Sigmoid colon (tissue), 6 donors: ENCODE measurements at regions not wholly inside any gene's neighbourhood (a gene's known extent, or its start where the extent isn't known, plus 50 kb on each side); places are given as distances from the start of the nearest gene placed in this dataset.

Experiments used
- DNase-seq: peaks from one replicate; pipeline ENCODE4 v3.0.0-alpha.2; 2019
- H3K27ac ChIP-seq, 4 donors: fragments of 200-600 bp; sonication (generic); one replicate each; pipeline ENCODE4 v1.5.1; 2016 to 2019; ENCODE audit warnings: mild to moderate bottlenecking in 1 of 4
- H3K27me3 ChIP-seq, 3 donors: fragments of 200-600 bp; sonication (generic); one replicate each; pipeline ENCODE4 v1.5.1; 2019; ENCODE audit warnings: mild to moderate bottlenecking in 1 of 3
- H3K36me3 ChIP-seq, 4 donors: fragments of 200-600 bp; sonication (generic); one replicate each; pipeline ENCODE4 v1.5.1; 2016 to 2019
- H3K4me1 ChIP-seq, 4 donors: fragments of 200-600 bp; sonication (generic); one replicate each; pipeline ENCODE4 v1.5.1; 2017 to 2019
- H3K4me3 ChIP-seq, 4 donors: fragments of 200-600 bp; sonication (generic); one replicate each; pipeline ENCODE4 v1.5.1; 2017 to 2019; ENCODE audit warnings: mild to moderate bottlenecking in 2 of 4, moderate library complexity in 1 of 4
- H3K9me3 ChIP-seq, 4 donors: fragments of 200-600 bp in 3 of 4; sonication (generic) in 3 of 4; one replicate each; pipeline versions ENCODE4 v1.5.1 to v1.6.1; 2013 to 2019
- CTCF ChIP-seq, 4 experiments: fragments of 450-650 bp in 3 of 4; fragments of 200-600 bp in 1 of 4; IDR thresholded peaks; one replicate each; pipeline ENCODE4 v1.5.1; 2016 to 2019; ENCODE audit warnings: antibody characterized with exemption in 4 of 4, mild to moderate bottlenecking in 3 of 4, moderate library complexity in 2 of 4
- EP300 ChIP-seq, 4 donors: sonication (generic); formaldehyde crosslinking; IDR thresholded peaks; one replicate each; pipeline ENCODE4 v1.6.1; 2017; ENCODE audit warnings: antibody characterized with exemption in 4 of 4
- POLR2A ChIP-seq, 2 donors: fragments of 450-650 bp; IDR thresholded peaks; one replicate each; pipeline ENCODE4 v1.6.1; 2016; ENCODE audit warnings: antibody characterized with exemption in 2 of 2, mild to moderate bottlenecking in 2 of 2, moderate library complexity in 2 of 2
- POLR2AphosphoS5 ChIP-seq, 4 donors: sonication (generic); formaldehyde crosslinking; IDR thresholded peaks; one replicate each; pipeline ENCODE4 v1.6.1; 2017; ENCODE audit warnings: antibody characterized with exemption in 4 of 4
- WGBS, 2 donors: extraction: QIAGEN DNeasy Blood & Tissue Kit; methylation state at CpG; one replicate each; pipeline ENCODE4 v1.1.7; 2013; 5-methylcytosine and 5-hydroxymethylcytosine counted together
- intact Hi-C: fragments of 100-400 bp; cut with DNase I; formaldehyde crosslinking; loops from one replicate; pipeline ENCODE4 v1.15.1; 2023
- donor health status: healthy with polysubstance abuse.
- donor health status: healthy.

- Histone ChIP-seq H3K27me3 (no peaks in the 10 kb centered on the region), H3K9me3 (no peaks in the 10 kb centered on the region), H3K27ac (no peak overlapping the region), H3K4me1 (no peaks in the 10 kb centered on the region), H3K4me3 (no peak overlapping the region), H3K36me3 (no peaks in the 10 kb centered on the region)
- DNase-seq, result no peak
- TF ChIP-seq POLR2AphosphoS5 (IDR thresholded peaks at IDR 0.05) (no peak), EP300 (IDR thresholded peaks at IDR 0.05) (no peak), POLR2A (IDR thresholded peaks at IDR 0.05) (no peak), CTCF (IDR thresholded peaks at IDR 0.05) (no peak)
- intact Hi-C loops, result no loop called here
Observed at GRCh38 chr5:52491818-52492217, 295.9 kb upstream of the ITGA1 start.

GRCh38 chr5:52497133-52497693 is 290.5 kb upstream of the ITGA1 start:
- Histone ChIP-seq H3K36me3 (no peaks in the 10 kb centered on the region), H3K4me1 (no peaks in the 10 kb centered on the region), H3K27ac (no peak overlapping the region), H3K9me3 (no peaks in the 10 kb centered on the region), H3K27me3 (no peaks in the 10 kb centered on the region), H3K4me3 (no peak overlapping the region)
- TF ChIP-seq CTCF (IDR thresholded peaks at IDR 0.05) (no peak), EP300 (IDR thresholded peaks at IDR 0.05) (no peak), POLR2AphosphoS5 (IDR thresholded peaks at IDR 0.05) (no peak), POLR2A (IDR thresholded peaks at IDR 0.05) (no peak)
- intact Hi-C loops, result no loop called here
- no peak for DNase-seq
- 58 to 63% methylated on average over 4 of the region's 4 CpGs for WGBS, 2 donors

DNA sequence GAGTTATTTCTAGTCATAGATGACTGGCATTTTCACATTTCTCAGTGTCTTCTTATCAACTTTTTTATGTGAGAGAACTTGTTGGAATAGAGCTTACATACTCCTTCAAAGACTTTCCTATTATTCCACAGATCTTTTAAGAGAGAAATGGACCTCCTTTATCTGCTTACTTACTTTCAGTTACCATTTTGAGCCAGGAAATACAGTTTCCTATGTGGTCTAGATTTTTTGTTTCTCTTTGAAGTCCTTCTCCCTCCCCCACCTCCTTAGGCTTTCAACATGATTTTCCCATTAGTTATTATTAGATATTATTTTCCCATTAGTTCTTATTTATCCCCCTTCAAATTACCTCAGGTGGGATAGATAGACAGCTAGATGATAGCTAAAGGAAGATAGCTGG is 289.1 kb upstream of the ITGA1 start:
- no peaks in the 10 kb centered on the region for H3K27me3 ChIP-seq
- H3K9me3 ChIP-seq, result no peaks in the 10 kb centered on the region
- no peaks in the 10 kb centered on the region for H3K4me1 ChIP-seq
- no peaks in the 10 kb centered on the region for H3K36me3 ChIP-seq
- H3K4me3 ChIP-seq, result no peak overlapping the region
- TF ChIP-seq CTCF (IDR thresholded peaks at IDR 0.05), result no peak
- TF ChIP-seq POLR2AphosphoS5 (IDR thresholded peaks at IDR 0.05), result no peak
- no peak for TF ChIP-seq EP300 (IDR thresholded peaks at IDR 0.05)
- TF ChIP-seq POLR2A (IDR thresholded peaks at IDR 0.05), result no peak
- intact Hi-C loops, result no loop called here
- H3K27ac ChIP-seq, result no peak overlapping the region
- DNase-seq, result no peak

GRCh38 chr5:52502460-52502999 is 285.2 kb upstream of the ITGA1 start:
- Histone ChIP-seq H3K9me3 (no peaks in the 10 kb centered on the region), H3K4me3 (no peak overlapping the region), H3K4me1 (no peaks in the 10 kb centered on the region), H3K36me3 (no peaks in the 10 kb centered on the region), H3K27ac (no peak overlapping the region), H3K27me3 (no peaks in the 10 kb centered on the region)
- DNase-seq, result no peak
- intact Hi-C loops, result no loop called here
- 89 to 94% methylated on average over 5 of the region's 5 CpGs for WGBS, 2 donors
- TF ChIP-seq POLR2A (IDR thresholded peaks at IDR 0.05), result no peak
- TF ChIP-seq EP300 (IDR thresholded peaks at IDR 0.05), result no peak
- TF ChIP-seq CTCF (IDR thresholded peaks at IDR 0.05), result no peak
- no peak for TF ChIP-seq POLR2AphosphoS5 (IDR thresholded peaks at IDR 0.05)
